ENCODE measurements at regions not wholly inside any gene's neighbourhood (a gene's known extent, or its start where the extent isn't known, plus 50 kb on each side); places are given as distances from the start of the nearest gene placed in this dataset.

DNA sequence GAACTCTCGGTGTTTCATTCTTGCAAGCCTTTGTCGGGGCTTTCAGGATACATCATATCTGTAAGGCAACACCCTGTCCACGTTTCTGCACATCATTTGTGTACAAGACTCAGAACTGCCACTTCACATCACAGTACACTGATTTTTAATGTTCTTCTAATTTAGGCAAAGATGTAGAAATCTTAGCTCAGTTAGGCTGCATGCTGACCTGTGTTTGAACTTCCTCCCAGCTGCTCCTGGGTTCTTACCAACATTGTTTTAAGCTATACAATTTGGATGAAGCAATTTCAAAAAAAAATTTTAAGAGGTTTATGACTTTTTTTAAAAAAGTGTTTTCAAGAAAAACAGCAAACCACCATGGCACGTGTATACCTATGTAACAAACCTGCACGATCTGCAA, 1047.9 kb upstream of the SLC10A2 start:
- H3K27me3 ChIP-seq (replicated peaks in 1 of 4; ENCODE audit: control insufficient read depth in 3 of 4, extremely low read depth in 1 of 4, insufficient read depth in 3 of 4, low read length in 3 of 4), result no peaks in the 10 kb centered on the region
- H2BK20ac ChIP-seq (ENCODE audit: low read length), result no peak overlapping the region
- H3K4me1 ChIP-seq (replicated peaks in 1 of 4; ENCODE audit: control insufficient read depth in 3 of 4, insufficient read depth in 4 of 4, low read length in 3 of 4), result no peaks in the 10 kb centered on the region
- no peak overlapping the region for H3K27ac ChIP-seq (ENCODE audit: low read depth, low read length)
- no peak for FAIRE-seq
- POLR2A ChIA-PET (ENCODE audit: partially characterized antibody), result interaction anchor here (0.5 kb wide), 1 partner anchor 22 kb away, joined by 3 read pairs; no protein-coding TSS in a partner anchor
- H3K23me2 ChIP-seq (ENCODE audit: low read depth, low read length), result no peaks in the 10 kb centered on the region
- no peak overlapping the region for H3K4me3 ChIP-seq (ENCODE audit: extremely low read depth in 1 of 4, insufficient read depth in 2 of 4, low read depth in 3 of 4, low read length in 4 of 4)
- H2BK120ac ChIP-seq (replicated peaks; ENCODE audit: low read depth, low read length), result no peak overlapping the region
- H4K91ac ChIP-seq (replicated peaks; ENCODE audit: insufficient read length, low read length), result no peak overlapping the region
- peaks cover 11 to 13% of the 10 kb centered on the region in 2 experiments; a peak in 3 of 4 replicates for H3K9me3 ChIP-seq (ENCODE audit: insufficient read depth in 2 of 2, low read depth in 1 of 2, low read length in 1 of 2)
- H3K56ac ChIP-seq (replicated peaks; ENCODE audit: insufficient read length, low read depth, low read length), result no peak overlapping the region
- H3K9ac ChIP-seq (replicated peaks in 1 of 4; ENCODE audit: extremely low read depth in 1 of 4, low read depth in 3 of 4, low read length in 3 of 4), result no peak overlapping the region
- H3K23ac ChIP-seq (ENCODE audit: insufficient read length), result no peak overlapping the region
- H2BK5ac ChIP-seq (ENCODE audit: low read depth, low read length), result no peak overlapping the region
- no peaks in the 10 kb centered on the region for H4K20me1 ChIP-seq (replicated peaks in 1 of 2; ENCODE audit: control insufficient read depth in 1 of 2, insufficient read depth in 2 of 2, low read length in 2 of 2)
- no peak overlapping the region for H3K4me2 ChIP-seq (ENCODE audit: insufficient read depth in 1 of 2, low read depth in 2 of 2, low read length in 2 of 2)
- no peak overlapping the region for H3K14ac ChIP-seq (ENCODE audit: insufficient read length)
- no peak overlapping the region for H2AK5ac ChIP-seq (ENCODE audit: low read depth, low read length)
- no peak overlapping the region for H3K4ac ChIP-seq (replicated peaks; ENCODE audit: insufficient read length, low read depth, low read length)
- H3K36me3 ChIP-seq (ENCODE audit: control insufficient read depth in 2 of 4, insufficient read depth in 4 of 4, low read length in 3 of 4), result peaks cover 0 to 6% (median 0%) of the 10 kb centered on the region in 4 experiments; a peak in 2 of 8 replicates
- H3K79me2 ChIP-seq (ENCODE audit: control insufficient read depth in 1 of 2, insufficient read depth in 2 of 2, low read length in 2 of 2), result no peaks in the 10 kb centered on the region
- H2AFZ ChIP-seq (ENCODE audit: low read length), result no peak overlapping the region
- H2BK12ac ChIP-seq (ENCODE audit: low read depth, low read length), result no peak overlapping the region
- H4K5ac ChIP-seq (ENCODE audit: insufficient read length, low read depth, low read length), result no peak overlapping the region
- CTCF ChIA-PET (ENCODE audit: partially characterized antibody), result interaction anchor here (0.7 to 1.2 kb wide), 3 partner anchors 24 to 90 kb away, joined by 3 read pairs; no protein-coding TSS in a partner anchor
- H3K79me1 ChIP-seq (ENCODE audit: low read depth, low read length), result no peaks in the 10 kb centered on the region
- TF ChIP-seq CREB1 (IDR thresholded peaks at IDR 0.05) (no peak), CBX5 (IDR thresholded peaks at IDR 0.05; ENCODE audit: low read depth, low read length) (no peak), SIX5 (IDR thresholded peaks at IDR 0.05; ENCODE audit: low read depth, low read length) (no peak), SP1 (IDR thresholded peaks at IDR 0.05; ENCODE audit: low read depth, low read length) (no peak)
- 85% methylated on average over 5 of the region's 5 CpGs; no CpG with 5 or more reads in 1 of the 2 experiments for WGBS, 2 experiments (ENCODE audit: extremely low coverage in 1 of 2, insufficient coverage in 1 of 2, insufficient read length in 1 of 2, insufficient replicate concordance in 2 of 2, low coverage in 1 of 2, low lambda C conversion rate in 2 of 2, missing lambda C conversion rate in 1 of 2)
- H4K8ac ChIP-seq (ENCODE audit: extremely low read depth, insufficient read depth, low read length), result no peak overlapping the region
- no peak overlapping the region for H2BK15ac ChIP-seq (ENCODE audit: low read length)
- H3K18ac ChIP-seq (ENCODE audit: extremely low read depth, low read length), result no peak overlapping the region
- DNase-seq (ENCODE audit: low read depth in 1 of 2, low spot score in 2 of 2), result no peak
